GM12878 (cell line): ENCODE measurements at regions not wholly inside any gene's neighbourhood (a gene's known extent, or its start where the extent isn't known, plus 50 kb on each side); places are given as distances from the start of the nearest gene placed in this dataset.

ENCODE experiments used
- ATAC-seq: fragments of 200-7000 bp; cut with Tn5 transposase; 3 replicates; pipeline ENCODE4 v1.9.1; 2020; ENCODE audit warnings: mild to moderate bottlenecking, moderate library complexity
- BruUV-seq: library from RNA; stranded (reverse); fragments of 400-500 nt; replicated peaks from 2 replicates; lab custom pipeline; 2021; lab: Mats Ljungman, UMichigan
- CTCF ChIA-PET: fragments of 300-600 bp; sonication (Branson Sonifier 250); formaldehyde crosslinking; extraction: SDS; loops from one replicate; lab custom pipeline; 2021; ENCODE audit warnings: inconsistent platforms; lab: Yijun Ruan, JAX
- POLR2A ChIA-PET: fragments of 350-600 bp; formaldehyde crosslinking; extraction: SDS; loops from one replicate; lab custom pipeline; 2021; ENCODE audit warnings: inconsistent platforms; lab: Charles Lee
- RAD21 ChIA-PET: fragments of 300-600 bp; sonication (Branson Sonifier 250); formaldehyde crosslinking; loops from one replicate; lab custom pipeline; 2023; ENCODE audit warnings: antibody characterized with exemption; ENCODE audit not compliant: unreplicated experiment; lab: Charles Lee
- SMC1A ChIA-PET: fragments of 300-600 bp; sonication (Branson Sonifier 250); formaldehyde crosslinking; loops from one replicate; lab custom pipeline; 2023; ENCODE audit not compliant: unreplicated experiment, uncharacterized antibody; lab: Charles Lee
- DNase-seq: peaks from one replicate; pipeline ENCODE4 v3.0.0-alpha.2; 2011; ENCODE audit warnings: low read depth, low spot score
- FAIRE-seq: peaks from 3 replicates; lab custom pipeline; 2011; peaks lifted over from hg19 to GRCh38; lab: Jason Lieb, UNC
- H2AFZ ChIP-seq: 2 replicates; pipeline ENCODE4 v1.6.0; 2011; ENCODE audit warnings: low read depth, low read length, control low read depth; ENCODE audit not compliant: control insufficient read depth
- H3K27ac ChIP-seq: 2 replicates; pipeline ENCODE4 v1.5.1; 2011; ENCODE audit warnings: control low read depth; ENCODE audit not compliant: control insufficient read depth, insufficient read depth
- H3K27me3 ChIP-seq, 2 experiments: replicated peaks in 1 of 2; 2 replicates each; pipeline versions ENCODE4 v1.6.0 to v1.6.1; 2011; ENCODE audit warnings: low read length in 1 of 2; ENCODE audit not compliant: control insufficient read depth in 2 of 2, insufficient read depth in 2 of 2
- H3K36me3 ChIP-seq, 2 experiments: 2 replicates each; pipeline ENCODE4 v1.5.1; 2011; ENCODE audit warnings: low read length in 1 of 2; ENCODE audit not compliant: control insufficient read depth in 2 of 2, insufficient read depth in 2 of 2
- H3K4me1 ChIP-seq: 2 replicates; pipeline ENCODE4 v1.6.1; 2011; ENCODE audit warnings: mild to moderate bottlenecking, low read length, moderate library complexity, mixed read lengths; ENCODE audit not compliant: control insufficient read depth, insufficient read depth
- H3K4me2 ChIP-seq: 2 replicates; pipeline ENCODE4 v1.6.0; 2011; ENCODE audit warnings: control low read depth; ENCODE audit not compliant: control insufficient read depth, insufficient read depth
- H3K4me3 ChIP-seq: fragments of 200-600 bp; sonication (generic); 2 replicates; pipeline ENCODE4 v1.5.1; 2016
- H3K79me2 ChIP-seq: 2 replicates; pipeline ENCODE4 v1.6.0; 2011; ENCODE audit warnings: low read length; ENCODE audit not compliant: control insufficient read depth, insufficient read depth
- H3K9ac ChIP-seq: 2 replicates; pipeline ENCODE4 v1.8.0; 2011; ENCODE audit warnings: low read length, control low read depth, mixed read lengths; ENCODE audit not compliant: control insufficient read depth, insufficient read depth
- H3K9me3 ChIP-seq: replicated peaks from 3 replicates; pipeline ENCODE4 v1.5.1; 2011; ENCODE audit warnings: mild to moderate bottlenecking, low read length; ENCODE audit not compliant: control insufficient read depth, insufficient read depth
- H4K20me1 ChIP-seq: 2 replicates; pipeline ENCODE4 v1.6.0; 2011; ENCODE audit not compliant: control insufficient read depth, insufficient read depth
- HDAC2 ChIP-seq: fragments of 200-600 bp; sonication (generic); IDR thresholded peaks from 2 replicates; pipeline ENCODE4 v1.6.1; 2017
- RBBP5 ChIP-seq: fragments of 200-600 bp; sonication (generic); conservative IDR thresholded peaks from 2 replicates; pipeline ENCODE4 v1.6.1; 2016
- TAF1 ChIP-seq: IDR thresholded peaks from 2 replicates; pipeline ENCODE4 v1.6.1; 2011; ENCODE audit warnings: mild to moderate bottlenecking, low read depth, low read length, borderline replicate concordance
- ZNF207 ChIP-seq: fragments of 450-650 bp; IDR thresholded peaks from 2 replicates; pipeline ENCODE4 v1.6.1; 2014; ENCODE audit warnings: antibody characterized with exemption, mild to moderate bottlenecking, borderline replicate concordance
- ZNF622 ChIP-seq: fragments of 450-650 bp; IDR thresholded peaks from 2 replicates; pipeline ENCODE4 v1.6.1; 2017; ENCODE audit warnings: mild to moderate bottlenecking, inconsistent platforms
- WGBS: methylation state at CpG from one replicate; pipeline ENCODE4 v1.1.6; 2016; ENCODE audit warnings: low lambda C conversion rate; ENCODE audit not compliant: insufficient replicate concordance, insufficient coverage; ENCODE audit errors: missing lambda C conversion rate; 5-methylcytosine and 5-hydroxymethylcytosine counted together
- in situ Hi-C: fragments of 300-500 bp; cut with MboI; formaldehyde crosslinking; loops from 9 replicates; pipeline ENCODE4 v1.14.3; 2018; ENCODE audit warnings: mixed read lengths
- intact Hi-C: fragments of 100-400 bp; cut with micrococcal nuclease; formaldehyde crosslinking; loops from one replicate; pipeline ENCODE4 v1.14.2; 2022; ENCODE audit not compliant: unreplicated experiment
- TF ChIP-seq, protein P1 (sequence below): fragments of 450-650 bp; IDR thresholded peaks from 2 replicates; pipeline ENCODE4 v1.6.1; 2018; ENCODE audit warnings: borderline replicate concordance, mild to moderate bottlenecking; ENCODE audit not compliant: partially characterized antibody

DNA sequence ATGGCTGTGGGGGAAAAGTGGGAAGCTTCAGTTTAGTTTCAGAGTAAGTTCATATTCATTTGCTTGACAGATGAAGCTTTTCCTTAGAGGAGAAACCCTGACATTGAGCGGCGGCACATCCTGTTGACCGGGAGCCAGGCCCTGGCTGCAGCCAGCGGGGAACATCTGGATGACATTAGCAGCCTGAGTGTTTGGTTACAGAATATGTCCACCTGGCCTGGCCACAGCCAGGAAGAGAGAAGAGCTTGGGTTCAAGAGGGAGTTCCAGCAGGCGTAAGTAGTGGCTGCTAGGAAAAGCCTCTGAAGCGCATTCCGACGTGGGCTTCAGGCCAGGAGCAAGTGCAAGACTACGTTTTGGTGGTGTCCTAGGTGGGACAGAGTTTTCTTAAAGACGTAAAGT, 144.9 kb upstream of the MYCN start:
- ATAC-seq, result no peak
- Histone ChIP-seq H3K4me1 (no peaks in the 10 kb centered on the region), H3K36me3 (no peaks in the 10 kb centered on the region), H3K4me3 (no peak overlapping the region), H3K79me2 (no peaks in the 10 kb centered on the region), H3K27me3 (peaks cover 0 to 2% of the 10 kb centered on the region in 2 experiments; a peak in 2 of 4 replicates), H3K27ac (no peak overlapping the region), H2AFZ (no peak overlapping the region), H3K9me3 (no peaks in the 10 kb centered on the region), H4K20me1 (no peaks in the 10 kb centered on the region), H3K9ac (no peak overlapping the region), H3K4me2 (no peak overlapping the region)
- CTCF ChIA-PET, result interaction anchor here (1.7 kb wide), 1 partner anchor 45 kb away, joined by 3 read pairs; no protein-coding TSS in a partner anchor
- WGBS, result 46% methylated on average over 10 of the region's 10 CpGs
- POLR2A ChIA-PET, result no interaction called here
- no peak for FAIRE-seq
- intact Hi-C loops (no loop called here), in situ Hi-C loops (no loop called here)
- SMC1A ChIA-PET, result no interaction called here
- RAD21 ChIA-PET, result no interaction called here
- DNase-seq, result no peak
- BruUV-seq, result no TSS peak
- TF ChIP-seq HDAC2 (no peak), ZNF207 (no peak), TAF1 (no peak), ZNF622 (no peak), RBBP5 (no peak)
- TF ChIP-seq, protein P1, sequence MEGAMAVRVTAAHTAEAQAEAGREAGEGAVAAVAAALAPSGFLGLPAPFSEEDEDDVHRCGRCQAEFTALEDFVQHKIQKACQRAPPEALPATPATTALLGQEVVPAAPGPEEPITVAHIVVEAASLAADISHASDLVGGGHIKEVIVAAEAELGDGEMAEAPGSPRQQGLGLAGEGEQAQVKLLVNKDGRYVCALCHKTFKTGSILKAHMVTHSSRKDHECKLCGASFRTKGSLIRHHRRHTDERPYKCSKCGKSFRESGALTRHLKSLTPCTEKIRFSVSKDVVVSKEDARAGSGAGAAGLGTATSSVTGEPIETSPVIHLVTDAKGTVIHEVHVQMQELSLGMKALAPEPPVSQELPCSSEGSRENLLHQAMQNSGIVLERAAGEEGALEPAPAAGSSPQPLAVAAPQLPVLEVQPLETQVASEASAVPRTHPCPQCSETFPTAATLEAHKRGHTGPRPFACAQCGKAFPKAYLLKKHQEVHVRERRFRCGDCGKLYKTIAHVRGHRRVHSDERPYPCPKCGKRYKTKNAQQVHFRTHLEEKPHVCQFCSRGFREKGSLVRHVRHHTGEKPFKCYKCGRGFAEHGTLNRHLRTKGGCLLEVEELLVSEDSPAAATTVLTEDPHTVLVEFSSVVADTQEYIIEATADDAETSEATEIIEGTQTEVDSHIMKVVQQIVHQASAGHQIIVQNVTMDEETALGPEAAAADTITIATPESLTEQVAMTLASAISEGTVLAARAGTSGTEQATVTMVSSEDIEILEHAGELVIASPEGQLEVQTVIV, result no peak
